ES-I3 (cell line): ENCODE measurements at regions not wholly inside any gene's neighbourhood (a gene's known extent, or its start where the extent isn't known, plus 50 kb on each side); places are given as distances from the start of the nearest gene placed in this dataset.
"Not testable (repeated sequence)": the region's sequence is repeated elsewhere in the genome, so short reads cannot be mapped to it uniquely, and the experiment has no call there.

ENCODE experiments used
- H3K36me3 ChIP-seq: 2 replicates; pipeline ENCODE4 v1.6.1; 2013; ENCODE audit warnings: mild to moderate bottlenecking, low read length, control low read depth, moderate library complexity; ENCODE audit not compliant: insufficient read depth
- H3K4me1 ChIP-seq: 2 replicates; pipeline ENCODE4 v1.6.1; 2013; ENCODE audit warnings: mild to moderate bottlenecking, control low read depth, low read length; ENCODE audit not compliant: insufficient read depth
- H3K9ac ChIP-seq: 2 replicates; pipeline ENCODE4 v1.6.1; 2013; ENCODE audit warnings: low read depth, mild to moderate bottlenecking, low read length, moderate library complexity
- H3K9me3 ChIP-seq: 2 replicates; pipeline ENCODE4 v1.6.1; 2013; ENCODE audit warnings: mild to moderate bottlenecking, low read length, moderate library complexity; ENCODE audit not compliant: control insufficient read depth, insufficient read depth

GRCh38 chr16:9141813-9142212, 50.4 kb downstream of the HAPSTR1 start:
- no peak overlapping the region for H3K9ac ChIP-seq

GRCh38 chr16:9144106-9144505, 52.7 kb downstream of the HAPSTR1 start:
- Histone ChIP-seq H3K9ac (no peak overlapping the region), H3K36me3 (no peaks in the 10 kb centered on the region), H3K9me3 (no peaks in the 10 kb centered on the region), H3K4me1 (peaks cover 16% of the 10 kb centered on the region)

More at GRCh38 chr16:9141813-9142212, 50.4 kb downstream of the HAPSTR1 start:
- no peaks in the 10 kb centered on the region for H3K36me3 ChIP-seq
- H3K9me3 ChIP-seq: no peaks in the 10 kb centered on the region
- peaks cover 10% of the 10 kb centered on the region for H3K4me1 ChIP-seq

GRCh38 chr16:9148374-9149015, 57.1 kb downstream of the HAPSTR1 start:
- Histone ChIP-seq H3K36me3 (no peaks in the 10 kb centered on the region), H3K9me3 (no peaks in the 10 kb centered on the region), H3K4me1 (peaks cover 16% of the 10 kb centered on the region), H3K9ac (no peak overlapping the region; the same call in 1 of the 2 replicates)

GRCh38 chr16:9151074-9151473, 59.6 kb downstream of the HAPSTR1 start:
- Histone ChIP-seq H3K36me3 (no peaks in the 10 kb centered on the region), H3K9me3 (no peaks in the 10 kb centered on the region), H3K9ac (no peak overlapping the region), H3K4me1 (peaks cover 13% of the 10 kb centered on the region)

GRCh38 chr16:9151597-9151996, 60.2 kb downstream of the HAPSTR1 start:
- Histone ChIP-seq H3K36me3 (no peaks in the 10 kb centered on the region), H3K9ac (no peak overlapping the region), H3K4me1 (peaks cover 11% of the 10 kb centered on the region; the same call in 1 of the 2 replicates), H3K9me3 (no peaks in the 10 kb centered on the region)

- no peaks in the 10 kb centered on the region for H3K9me3 ChIP-seq
- no peaks in the 10 kb centered on the region for H3K36me3 ChIP-seq
- no peak overlapping the region for H3K9ac ChIP-seq
- peaks cover 11% of the 10 kb centered on the region; the same call in 1 of the 2 replicates for H3K4me1 ChIP-seq
Observed at GRCh38 chr16:9152649-9153501, 61.4 kb downstream of the HAPSTR1 start.

- H3K36me3 ChIP-seq: no peaks in the 10 kb centered on the region
- no peaks in the 10 kb centered on the region for H3K9me3 ChIP-seq
- H3K4me1 ChIP-seq: peaks cover 12% of the 10 kb centered on the region; the same call in 1 of the 2 replicates
- no peak overlapping the region for H3K9ac ChIP-seq
Observed at GRCh38 chr16:9153502-9153864, 62.0 kb downstream of the HAPSTR1 start.

GRCh38 chr16:9154567-9155410, 63.3 kb downstream of the HAPSTR1 start:
- no peaks in the 10 kb centered on the region for H3K36me3 ChIP-seq
- H3K9me3 ChIP-seq: no peaks in the 10 kb centered on the region
- peaks cover 8% of the 10 kb centered on the region; the same call in 1 of the 2 replicates for H3K4me1 ChIP-seq
- no peak overlapping the region; the same call in 1 of the 2 replicates for H3K9ac ChIP-seq

- Histone ChIP-seq H3K36me3 (no peaks in the 10 kb centered on the region), H3K9me3 (no peaks in the 10 kb centered on the region), H3K9ac (no peak overlapping the region), H3K4me1 (peaks cover 8% of the 10 kb centered on the region; the same call in 1 of the 2 replicates)
Observed at GRCh38 chr16:9155871-9156270, 64.4 kb downstream of the HAPSTR1 start.

- Histone ChIP-seq H3K9me3 (no peaks in the 10 kb centered on the region), H3K36me3 (no peaks in the 10 kb centered on the region), H3K4me1 (peaks cover 8% of the 10 kb centered on the region; the same call in 1 of the 2 replicates), H3K9ac (no peak overlapping the region)
Observed at GRCh38 chr16:9159839-9160550, 68.6 kb downstream of the HAPSTR1 start.

GRCh38 chr16:9160551-9160911, 69.1 kb downstream of the HAPSTR1 start:
- Histone ChIP-seq H3K9ac (no peak overlapping the region), H3K9me3 (no peaks in the 10 kb centered on the region), H3K36me3 (no peaks in the 10 kb centered on the region), H3K4me1 (peaks cover 8% of the 10 kb centered on the region; the same call in 1 of the 2 replicates)

GRCh38 chr16:9165681-9166080, 74.2 kb downstream of the HAPSTR1 start:
- Histone ChIP-seq H3K36me3 (no peaks in the 10 kb centered on the region), H3K4me1 (no peaks in the 10 kb centered on the region), H3K9ac (no peak overlapping the region), H3K9me3 (no peaks in the 10 kb centered on the region)

- not testable (repeated sequence) for H3K9me3 ChIP-seq, H3K9ac ChIP-seq, H3K36me3 ChIP-seq, H3K4me1 ChIP-seq
Observed at GRCh38 chr16:9166326-9166993, 75.0 kb downstream of the HAPSTR1 start.
